ENCODE measurements at regions not wholly inside any gene's neighbourhood (a gene's known extent, or its start where the extent isn't known, plus 50 kb on each side); places are given as distances from the start of the nearest gene placed in this dataset.

- TF ChIP-seq, protein P1, sequence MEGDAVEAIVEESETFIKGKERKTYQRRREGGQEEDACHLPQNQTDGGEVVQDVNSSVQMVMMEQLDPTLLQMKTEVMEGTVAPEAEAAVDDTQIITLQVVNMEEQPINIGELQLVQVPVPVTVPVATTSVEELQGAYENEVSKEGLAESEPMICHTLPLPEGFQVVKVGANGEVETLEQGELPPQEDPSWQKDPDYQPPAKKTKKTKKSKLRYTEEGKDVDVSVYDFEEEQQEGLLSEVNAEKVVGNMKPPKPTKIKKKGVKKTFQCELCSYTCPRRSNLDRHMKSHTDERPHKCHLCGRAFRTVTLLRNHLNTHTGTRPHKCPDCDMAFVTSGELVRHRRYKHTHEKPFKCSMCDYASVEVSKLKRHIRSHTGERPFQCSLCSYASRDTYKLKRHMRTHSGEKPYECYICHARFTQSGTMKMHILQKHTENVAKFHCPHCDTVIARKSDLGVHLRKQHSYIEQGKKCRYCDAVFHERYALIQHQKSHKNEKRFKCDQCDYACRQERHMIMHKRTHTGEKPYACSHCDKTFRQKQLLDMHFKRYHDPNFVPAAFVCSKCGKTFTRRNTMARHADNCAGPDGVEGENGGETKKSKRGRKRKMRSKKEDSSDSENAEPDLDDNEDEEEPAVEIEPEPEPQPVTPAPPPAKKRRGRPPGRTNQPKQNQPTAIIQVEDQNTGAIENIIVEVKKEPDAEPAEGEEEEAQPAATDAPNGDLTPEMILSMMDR (IDR thresholded peaks at IDR 0.05; ENCODE audit: extremely low read depth in 1 of 2, insufficient read depth in 1 of 2, low read depth in 1 of 2, low read length in 2 of 2): no peak
- no peak for TF ChIP-seq EZH2 (IDR thresholded peaks at IDR 0.05; ENCODE audit: borderline replicate concordance, low read depth, low read length, severe bottlenecking)
These were observed 305.9 kb upstream of the IRX4 start for GRCh38 chr5:2188661-2189060.

All from endothelial cell of umbilical vein (primary cell).